ENCODE measurements at regions not wholly inside any gene's neighbourhood (a gene's known extent, or its start where the extent isn't known, plus 50 kb on each side); places are given as distances from the start of the nearest gene placed in this dataset.
"Not testable (repeated sequence)": the region's sequence is repeated elsewhere in the genome, so short reads cannot be mapped to it uniquely, and the experiment has no call there.

DNA sequence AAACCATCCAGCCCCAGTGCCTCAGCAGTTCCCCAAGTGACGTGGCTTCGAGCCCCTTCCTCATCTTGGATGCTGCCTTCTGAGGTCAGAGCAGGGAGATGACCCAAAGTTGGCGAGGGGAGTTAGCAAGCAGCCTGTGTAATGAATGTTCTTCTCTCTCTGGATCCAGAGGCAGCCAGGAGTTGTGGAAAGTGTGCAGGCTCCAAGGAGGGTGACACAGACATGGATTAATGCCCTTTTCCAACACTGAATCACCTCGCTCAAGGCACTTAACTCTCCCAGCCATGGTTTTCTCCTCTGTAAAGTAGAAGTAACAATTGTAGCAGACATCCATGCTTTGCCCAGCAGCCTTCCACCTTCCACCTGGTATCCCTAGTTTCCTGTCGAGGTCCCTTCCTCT lies 64.6 kb upstream of the HAND1 start:
- no peak for DNase-seq

DNA sequence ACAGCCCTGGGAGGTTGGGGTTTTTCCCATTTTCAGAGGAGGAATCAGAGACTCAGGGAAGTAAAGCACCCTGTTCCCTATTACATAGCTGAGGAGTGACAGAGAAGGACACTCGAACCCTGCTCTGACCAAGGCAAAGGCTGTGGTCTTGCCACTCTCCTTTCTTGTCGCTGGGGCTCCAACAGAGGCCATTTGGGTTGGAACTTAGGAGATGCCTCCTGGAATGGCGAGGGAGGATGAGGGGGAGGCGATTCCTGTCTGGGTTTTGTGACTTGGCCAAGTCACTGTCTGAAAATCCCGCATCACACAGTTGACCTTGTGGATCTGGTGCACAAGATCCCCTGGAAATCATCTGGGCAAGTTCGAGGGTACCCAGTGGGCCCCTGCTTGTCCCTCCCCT lies 64.0 kb upstream of the HAND1 start:
- no peak for DNase-seq

DNA sequence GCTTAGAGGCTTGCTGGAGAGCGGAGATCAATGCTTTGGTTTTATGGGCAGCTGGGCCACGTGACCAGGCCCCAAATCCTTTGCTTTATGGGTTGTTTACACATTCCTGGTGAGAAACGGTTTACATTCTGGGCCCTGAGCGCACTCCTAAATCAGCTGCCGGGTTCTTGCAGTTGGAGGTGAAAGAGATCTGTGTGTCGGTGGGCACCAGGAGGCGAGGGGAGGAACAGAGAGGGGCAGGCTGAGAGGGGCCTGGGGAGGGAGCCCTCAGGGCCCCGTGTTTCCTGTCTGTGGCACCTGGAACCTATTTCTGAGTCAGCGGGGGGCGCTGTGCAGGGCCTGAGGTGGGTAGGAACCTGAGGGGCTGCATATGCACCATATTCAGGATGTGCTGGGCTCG lies 63.5 kb upstream of the HAND1 start:
- no peak for DNase-seq

DNA sequence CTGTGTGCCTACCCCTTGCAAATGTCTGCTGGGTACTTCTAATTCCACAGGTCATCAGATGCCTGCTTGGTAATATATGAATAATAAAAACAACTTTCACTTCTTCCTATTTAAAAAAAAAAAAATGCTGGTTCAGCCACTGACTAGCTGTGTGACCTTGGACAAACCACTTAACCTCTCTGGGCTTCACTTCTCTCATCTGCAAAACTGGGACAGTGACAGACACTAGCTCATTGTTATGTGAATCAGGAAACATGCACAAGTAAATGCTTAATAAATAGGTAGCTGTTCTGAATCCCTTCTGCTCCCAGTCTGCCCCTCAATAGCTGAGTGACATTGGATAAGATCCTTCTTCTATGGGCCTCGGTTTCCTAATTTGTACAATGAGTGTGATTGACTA lies 62.6 kb upstream of the HAND1 start:
- no peak for DNase-seq

DNA sequence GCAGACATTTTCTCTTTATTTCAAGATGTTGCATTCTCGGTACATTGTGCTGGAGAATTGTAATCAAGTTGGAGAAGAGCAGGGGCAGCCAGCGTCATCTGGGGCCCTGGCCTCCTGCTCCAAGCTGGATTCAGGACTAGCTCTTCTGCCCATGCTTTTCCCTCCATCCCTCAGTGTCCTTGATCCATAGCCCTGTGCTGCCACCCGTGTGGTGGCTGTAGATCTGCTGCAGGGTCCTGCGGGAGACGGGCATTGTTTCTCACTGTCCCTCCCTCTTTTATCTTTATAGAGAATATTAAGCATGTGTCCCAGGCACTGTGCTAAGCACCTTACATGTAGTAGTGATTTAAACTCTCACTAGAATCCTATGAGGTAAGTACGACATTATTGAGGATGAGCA lies 60.5 kb upstream of the HAND1 start:
- no peak for DNase-seq

DNA sequence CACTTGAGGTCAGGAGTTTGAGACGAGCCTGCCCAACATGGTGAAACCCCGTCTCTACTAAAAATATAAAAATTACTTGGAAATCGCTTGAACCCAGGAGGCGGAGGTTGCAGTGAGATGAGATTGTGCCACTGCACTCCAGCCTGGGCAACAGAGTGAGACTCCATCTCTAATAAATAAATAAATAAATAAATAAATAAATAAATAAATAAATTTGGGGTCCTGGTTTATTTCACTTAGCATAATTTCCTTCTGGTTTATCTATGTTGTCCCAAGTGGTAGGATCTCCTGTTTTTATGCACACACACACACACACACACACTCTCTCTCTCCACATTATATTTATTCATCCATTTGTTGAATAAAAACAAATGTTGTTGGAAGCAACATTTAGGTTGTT lies 58.4 kb upstream of the HAND1 start:
- not testable (repeated sequence) for DNase-seq

DNA sequence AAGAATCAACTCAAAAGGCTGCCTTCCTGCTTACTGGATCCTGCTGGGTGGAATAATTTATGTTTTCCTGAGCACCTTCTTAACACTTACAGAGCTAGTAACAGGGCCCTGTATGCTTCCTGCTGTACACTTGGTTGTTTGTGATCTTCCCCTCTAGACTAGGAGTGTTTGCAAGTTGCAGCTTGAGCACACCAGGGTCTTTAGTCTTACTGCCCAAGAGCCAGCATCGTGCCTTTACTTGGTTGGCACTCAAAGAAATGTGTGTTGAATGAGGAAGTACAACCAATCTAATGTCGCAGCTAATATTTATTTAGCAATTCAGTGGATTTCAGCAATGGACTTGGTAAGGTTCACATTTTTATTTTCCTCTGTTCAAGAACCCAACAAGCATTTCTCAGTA lies 57.5 kb upstream of the HAND1 start:
- no peak for DNase-seq

DNA sequence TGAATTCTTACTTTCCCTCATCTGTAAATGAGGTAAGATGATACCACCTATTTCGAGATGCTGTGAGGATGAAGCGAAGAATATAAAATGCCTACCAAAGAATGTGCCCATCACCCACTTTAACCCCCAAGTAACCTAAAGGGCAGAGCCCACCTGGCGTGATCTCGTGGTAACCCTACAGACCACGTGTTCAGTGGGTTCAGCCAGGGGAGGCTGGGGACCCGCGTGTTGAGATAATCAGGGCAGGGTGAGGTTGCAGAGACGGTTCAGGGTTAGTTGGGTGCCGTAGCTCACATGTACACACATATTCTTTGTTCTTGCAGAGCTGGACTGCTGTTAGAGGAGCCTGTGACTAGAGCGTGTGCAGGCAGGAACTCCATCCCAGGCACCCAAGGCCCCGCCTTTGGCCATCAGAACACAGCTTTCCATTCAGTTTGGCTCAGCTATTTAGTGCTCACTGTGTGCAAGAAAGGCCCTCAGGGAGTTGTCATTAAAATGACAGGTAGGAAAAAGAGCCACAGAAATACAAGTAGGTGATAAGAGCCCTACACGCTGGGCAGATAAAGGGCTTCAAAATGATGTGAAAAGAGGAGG lies 56.5 kb upstream of the HAND1 start:
- DNase-seq = no peak

DNA sequence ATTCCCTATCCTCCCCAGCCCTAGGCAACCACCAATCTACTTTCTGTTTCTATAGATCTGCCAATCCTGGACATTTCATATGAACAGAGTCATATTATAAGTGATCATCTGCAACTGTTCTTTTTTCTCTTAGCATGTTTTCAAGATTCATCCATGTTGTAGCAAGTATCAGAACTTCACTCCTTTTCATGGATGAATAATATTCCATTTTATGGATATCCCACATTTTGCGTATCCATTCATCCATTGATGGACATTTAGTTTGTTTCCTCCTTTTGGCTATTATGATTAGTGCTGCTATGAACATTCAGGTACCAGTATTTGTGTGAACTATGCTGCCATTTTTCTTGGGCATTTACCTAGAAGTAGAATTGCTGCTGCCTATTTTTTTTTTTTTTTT lies 51.3 kb upstream of the HAND1 start:
- no peak for DNase-seq

DNA sequence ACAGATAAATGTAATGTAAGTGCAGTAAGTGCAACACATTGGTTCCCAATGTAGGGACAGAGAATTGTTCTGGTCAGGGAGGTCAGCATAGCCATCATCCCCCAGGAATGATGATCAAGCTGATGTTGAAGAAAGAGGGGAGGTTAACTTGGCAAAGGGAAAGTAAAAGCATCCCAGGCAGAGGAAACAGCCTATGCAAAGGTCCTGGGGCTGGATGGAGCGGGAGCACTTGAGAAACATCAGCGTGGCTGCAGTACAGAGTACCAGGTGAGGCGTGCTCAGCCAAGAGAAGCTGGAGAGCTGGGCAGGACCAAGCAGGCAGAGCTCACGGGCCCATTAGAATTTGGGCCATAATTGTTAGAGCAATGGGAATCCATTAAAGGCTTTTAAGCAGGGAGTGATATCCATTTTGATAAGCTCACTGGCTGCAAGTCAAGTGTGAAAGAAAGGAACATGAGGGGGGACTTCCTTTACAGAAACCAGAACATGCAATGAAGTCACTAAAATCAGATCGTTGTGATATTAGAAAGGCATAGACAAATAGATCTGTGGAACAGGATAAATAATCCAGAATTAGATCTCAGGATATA lies 50.1 kb upstream of the HAND1 start:
- no peak for DNase-seq

Measured in stimulated activated CD4-positive, alpha-beta T cell treated with anti-CD3 and anti-CD28 coated beads, Interleukin-12 subunit alpha, Interleukin-12 subunit beta, amount 100 ng/mL, for 4 hours (primary cell).